Dermis microvascular lymphatic vessel endothelial cell (primary cell): ENCODE measurements at regions not wholly inside any gene's neighbourhood (a gene's known extent, or its start where the extent isn't known, plus 50 kb on each side); places are given as distances from the start of the nearest gene placed in this dataset.

Experiments used
- DNase-seq, 2 donors: peaks; one replicate each; pipeline versions ENCODE4 v3.0.0 to v3.0.0-alpha.2; 2010; ENCODE audit warnings: low read depth in 2 of 2

GRCh38 chr7:153832160-153832559 is 220.0 kb upstream of the DPP6 start:
- DNase-seq, result no peak

GRCh38 chr7:153835103-153835502 is 217.1 kb upstream of the DPP6 start:
- DNase-seq, result no peak

- DNase-seq, result no peak
These were observed 216.4 kb upstream of the DPP6 start for GRCh38 chr7:153835712-153836265.

- no peak for DNase-seq
These were observed 213.6 kb upstream of the DPP6 start for GRCh38 chr7:153838591-153838990.

GRCh38 chr7:153840861-153841260 is 211.3 kb upstream of the DPP6 start:
- no peak for DNase-seq

- no peak for DNase-seq
These were observed 204.4 kb upstream of the DPP6 start for GRCh38 chr7:153847828-153848227.

GRCh38 chr7:153852261-153852660 is 199.9 kb upstream of the DPP6 start:
- no peak for DNase-seq

GRCh38 chr7:153858355-153858754 is 193.8 kb upstream of the DPP6 start:
- no peak for DNase-seq

GRCh38 chr7:153859239-153859638 is 193.0 kb upstream of the DPP6 start:
- DNase-seq, result no peak

- no peak for DNase-seq
These were observed 165.4 kb upstream of the DPP6 start for GRCh38 chr7:153886506-153887441.

GRCh38 chr7:153887749-153888569 is 164.2 kb upstream of the DPP6 start:
- DNase-seq, result no peak

GRCh38 chr7:153891990-153892389 is 160.2 kb upstream of the DPP6 start:
- DNase-seq, result no peak

- DNase-seq, result no peak
These were observed 149.3 kb upstream of the DPP6 start for GRCh38 chr7:153902862-153903261.

GRCh38 chr7:153912211-153912610 is 140.0 kb upstream of the DPP6 start:
- DNase-seq, result no peak

GRCh38 chr7:153920126-153920525 is 132.1 kb upstream of the DPP6 start:
- DNase-seq, result no peak

- DNase-seq, result no peak
These were observed 131.3 kb upstream of the DPP6 start for GRCh38 chr7:153920897-153921296.

- no peak for DNase-seq
These were observed 130.8 kb upstream of the DPP6 start for GRCh38 chr7:153921408-153921807.

- no peak for DNase-seq
These were observed 121.5 kb upstream of the DPP6 start for GRCh38 chr7:153930696-153931095.

GRCh38 chr7:153934048-153934447 is 118.2 kb upstream of the DPP6 start:
- no peak for DNase-seq

- no peak for DNase-seq
These were observed 117.6 kb upstream of the DPP6 start for GRCh38 chr7:153934629-153935028.

- DNase-seq, result no peak
These were observed 117.1 kb upstream of the DPP6 start for GRCh38 chr7:153935095-153935494.

- no peak for DNase-seq
These were observed 113.7 kb upstream of the DPP6 start for GRCh38 chr7:153938451-153938850.
